Kasumi-1 (cell line): ENCODE measurements at regions not wholly inside any gene's neighbourhood (a gene's known extent, or its start where the extent isn't known, plus 50 kb on each side); places are given as distances from the start of the nearest gene placed in this dataset.

Source experiments
- DNase-seq, 2 experiments: peaks; one replicate each; lab custom pipeline; 2025; lab: John Stamatoyannopoulos, UW

- DNase-seq = no peak
Measured at GRCh38 chr3:71991681-71992080, 206.7 kb upstream of the PROK2 start.

DNA sequence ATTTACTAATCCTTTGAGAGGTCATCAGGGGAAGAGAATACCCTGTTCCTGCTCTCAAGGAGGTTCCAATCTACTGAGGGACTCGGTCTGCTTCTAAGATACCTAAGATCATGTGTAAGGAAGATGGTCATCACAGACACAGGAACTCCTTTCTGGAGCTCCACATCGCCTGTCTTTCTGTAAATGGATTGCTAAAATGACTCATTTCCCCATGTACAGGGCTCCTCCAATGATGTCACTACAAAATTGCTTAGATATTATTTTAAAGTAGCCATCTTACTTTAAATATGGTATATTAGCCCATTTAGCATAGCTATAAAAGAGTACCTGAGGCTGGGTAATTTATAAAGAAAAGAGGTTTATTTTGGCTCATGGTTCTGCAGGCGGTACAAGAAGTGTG is 206.1 kb upstream of the PROK2 start:
- no peak for DNase-seq

DNA sequence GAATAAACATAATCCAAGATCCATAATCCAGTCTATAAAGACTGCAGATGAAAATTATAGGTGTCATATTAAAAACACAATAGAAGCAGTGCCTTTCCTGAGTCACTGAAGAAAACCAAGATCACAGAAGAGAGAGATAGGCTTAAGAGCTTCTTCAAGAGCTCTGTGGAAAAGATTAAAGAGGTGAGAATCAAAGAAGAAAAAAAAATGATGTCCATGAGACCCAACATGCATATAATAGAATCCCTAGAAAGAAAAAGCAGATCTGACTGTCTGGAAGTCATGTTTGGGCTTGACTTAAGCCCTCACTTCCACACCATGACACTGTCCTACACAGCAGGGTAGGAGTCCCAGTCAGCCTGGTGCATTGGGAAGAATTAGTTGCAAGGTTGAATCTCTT is 205.6 kb upstream of the PROK2 start:
- DNase-seq = no peak

GRCh38 chr3:71989165-71989564 is 204.2 kb upstream of the PROK2 start:
- no peak for DNase-seq

DNA sequence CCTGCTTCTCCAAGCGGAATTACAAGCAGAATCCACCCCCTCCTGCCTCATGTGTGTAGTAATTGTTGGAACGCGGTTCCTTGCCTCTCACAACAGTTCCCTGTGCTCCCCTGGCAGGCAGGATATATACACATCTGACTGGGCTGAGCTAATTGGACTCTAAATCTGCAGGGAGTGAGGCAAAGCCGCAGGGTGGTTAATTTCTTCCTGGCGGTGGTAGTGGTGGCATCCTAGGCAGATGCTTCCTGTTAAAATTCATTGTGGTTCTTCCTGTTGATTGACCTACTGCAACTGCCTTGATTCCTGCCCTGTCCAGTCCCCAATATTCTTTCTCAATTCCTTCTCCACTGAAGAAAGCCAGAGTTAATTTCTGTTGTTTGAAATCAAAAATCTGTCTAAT is 202.9 kb upstream of the PROK2 start:
- peak; percentile 82 to 89 for DNase-seq

- peak; percentile 8 to 14 for DNase-seq
Measured at GRCh38 chr3:71987089-71987735, 202.3 kb upstream of the PROK2 start.

- DNase-seq = no peak
Measured at GRCh38 chr3:71986606-71987005, 201.7 kb upstream of the PROK2 start.

DNA sequence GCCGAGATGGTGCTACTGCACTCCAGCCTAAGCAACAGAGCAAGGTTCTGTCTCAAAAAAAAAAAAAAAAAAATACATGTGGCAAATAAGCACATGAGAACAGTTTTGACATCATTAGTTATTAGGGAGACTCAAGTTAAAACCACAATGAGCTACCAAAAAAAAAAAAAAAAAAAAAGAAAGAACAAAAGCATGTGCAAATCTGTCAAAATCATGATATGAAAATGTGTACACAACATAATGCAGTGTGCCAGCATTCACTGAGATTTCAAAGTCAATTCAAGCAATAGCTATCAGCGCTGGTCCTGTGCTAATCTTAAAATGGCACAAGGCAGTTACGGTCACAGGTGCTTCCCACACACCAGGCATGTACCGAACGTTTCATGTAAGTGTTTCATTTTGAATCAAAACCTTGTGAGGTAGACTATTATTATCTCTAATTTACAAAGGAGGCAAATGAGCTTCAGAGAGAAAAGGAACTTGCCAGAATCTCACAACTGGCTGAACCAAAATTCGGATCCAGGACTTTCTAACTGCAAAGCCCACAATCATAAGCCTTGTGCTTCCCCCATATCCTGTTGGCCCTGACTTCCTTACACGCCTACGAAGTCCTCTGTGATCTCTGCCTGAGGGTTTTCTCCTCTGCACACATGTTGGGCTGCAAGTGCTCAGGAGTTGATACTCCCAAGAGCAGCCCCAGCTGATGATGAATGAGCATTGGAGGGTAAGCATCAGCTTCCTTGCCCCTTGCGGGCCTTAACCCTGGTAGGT is 200.1 kb upstream of the PROK2 start:
- peak; percentile 64 to 65 for DNase-seq

DNA sequence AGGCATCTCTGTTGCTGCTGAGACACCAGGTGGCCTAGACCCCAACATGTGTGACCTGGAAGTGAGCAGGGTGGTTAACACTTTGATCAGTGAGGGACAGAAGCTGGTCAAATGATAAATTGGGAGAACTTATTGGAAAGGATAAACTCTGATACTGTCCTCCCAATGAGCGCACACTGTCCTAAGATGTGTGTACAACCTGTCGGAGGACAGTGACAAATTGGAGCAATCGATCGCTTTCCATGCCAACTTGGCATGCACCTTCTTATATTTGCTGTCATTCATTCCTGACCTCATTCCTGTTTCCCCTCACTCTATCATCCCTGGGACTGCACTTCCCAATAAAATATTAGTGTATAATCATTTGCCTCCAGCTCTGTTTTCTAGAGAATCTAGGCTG is 198.7 kb upstream of the PROK2 start:
- no peak for DNase-seq

DNA sequence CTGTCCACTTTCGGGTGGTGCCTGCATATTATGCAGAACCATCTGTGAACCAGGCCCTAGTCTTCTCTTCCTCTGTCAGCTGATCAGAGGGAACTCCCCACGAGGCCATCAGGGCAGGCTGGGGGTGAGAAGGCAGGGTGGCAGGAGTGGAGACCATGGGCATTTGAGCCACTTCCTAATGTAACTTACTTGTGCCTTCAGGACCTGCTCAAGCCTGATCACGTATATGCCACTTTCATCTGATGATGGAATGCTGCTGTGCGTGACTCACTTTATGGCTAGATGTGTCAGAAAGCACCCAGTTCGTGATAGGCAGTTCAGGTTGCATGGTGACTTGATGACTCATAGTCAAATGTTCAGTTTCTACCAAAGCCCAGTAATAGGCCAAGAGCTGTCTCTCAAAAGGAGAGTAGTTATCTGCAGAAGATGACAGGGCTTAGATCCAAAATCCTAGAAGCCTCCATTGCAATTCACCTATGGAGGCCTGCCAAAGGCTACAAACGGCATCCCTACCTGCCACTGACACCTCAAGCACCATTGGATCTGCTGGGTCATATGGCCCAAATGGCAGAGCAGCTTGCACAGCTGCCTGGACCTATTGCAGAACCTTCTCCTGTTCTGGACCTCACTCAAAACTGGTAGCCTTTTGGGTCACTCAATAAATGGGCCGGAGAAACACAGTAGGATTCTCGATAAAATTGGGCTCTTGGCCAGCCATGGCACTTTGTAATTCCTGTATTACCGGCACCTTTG is 197.7 kb upstream of the PROK2 start:
- DNase-seq = peak in 1 of 2 experiments; percentile 14

DNA sequence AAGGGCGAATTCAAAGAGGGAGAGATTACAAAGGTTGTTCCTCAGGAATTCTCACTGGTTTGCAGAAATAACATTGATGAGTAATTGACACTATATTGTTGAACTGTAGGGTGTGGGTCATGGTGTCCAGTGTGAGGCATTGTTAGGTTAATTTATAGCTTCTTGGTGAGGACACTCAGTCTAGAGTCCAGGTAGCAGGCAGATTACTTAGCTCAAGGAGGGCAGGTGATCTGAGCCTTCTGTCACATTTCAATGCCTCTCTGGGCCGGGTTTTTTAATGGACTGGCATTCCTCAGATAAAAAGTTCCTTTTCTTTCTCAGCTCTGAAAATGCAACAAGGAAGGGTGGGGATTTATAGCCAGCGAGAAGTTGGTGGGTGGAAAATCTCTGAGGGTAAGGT is 194.2 kb upstream of the PROK2 start:
- no peak for DNase-seq

DNA sequence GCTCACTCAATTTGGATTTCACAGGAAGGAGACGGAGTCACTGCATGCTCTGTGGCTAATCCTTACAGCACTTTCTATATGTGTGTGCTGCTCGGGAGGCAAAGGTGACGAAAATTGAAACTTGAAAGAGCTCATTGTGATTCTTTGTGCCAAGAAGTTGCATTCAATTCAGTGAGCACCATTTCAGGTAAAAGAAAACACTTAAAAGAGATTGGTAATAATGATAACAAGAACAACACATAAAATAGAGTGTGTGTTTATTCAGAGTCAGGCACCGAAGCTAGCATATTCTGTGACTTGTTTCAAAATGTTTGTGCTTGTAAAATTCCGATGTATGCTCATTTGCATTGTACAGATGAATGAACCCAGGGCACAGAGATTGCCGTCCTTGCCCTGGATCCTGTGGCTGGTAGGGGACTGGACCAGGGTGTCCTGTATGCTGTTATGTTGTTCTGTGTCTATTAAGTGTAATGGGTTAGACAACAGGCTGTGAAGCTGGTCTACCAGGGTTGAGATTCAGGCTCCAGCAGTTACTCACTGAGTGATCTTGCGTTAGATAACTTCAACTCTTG is 193.3 kb upstream of the PROK2 start:
- DNase-seq = no peak

DNA sequence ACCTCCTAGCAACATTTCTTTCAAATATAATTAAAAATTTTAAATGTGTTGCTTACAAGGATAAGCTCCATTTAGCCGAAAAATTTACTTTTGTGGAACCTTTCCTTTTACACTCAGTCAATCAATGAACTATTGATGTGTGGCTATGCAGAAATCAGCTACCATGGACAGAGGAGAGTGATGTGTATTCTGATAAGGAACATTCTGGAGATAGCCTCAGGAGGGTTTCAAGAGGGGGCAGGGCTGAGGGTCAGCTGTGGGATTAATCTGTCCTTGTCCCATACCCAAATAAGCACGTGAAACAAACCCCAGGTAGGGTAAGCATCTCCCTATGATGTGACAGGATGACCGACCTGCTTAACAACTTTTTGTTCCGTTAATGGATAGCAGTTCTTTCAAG is 192.6 kb upstream of the PROK2 start:
- DNase-seq = no peak

DNA sequence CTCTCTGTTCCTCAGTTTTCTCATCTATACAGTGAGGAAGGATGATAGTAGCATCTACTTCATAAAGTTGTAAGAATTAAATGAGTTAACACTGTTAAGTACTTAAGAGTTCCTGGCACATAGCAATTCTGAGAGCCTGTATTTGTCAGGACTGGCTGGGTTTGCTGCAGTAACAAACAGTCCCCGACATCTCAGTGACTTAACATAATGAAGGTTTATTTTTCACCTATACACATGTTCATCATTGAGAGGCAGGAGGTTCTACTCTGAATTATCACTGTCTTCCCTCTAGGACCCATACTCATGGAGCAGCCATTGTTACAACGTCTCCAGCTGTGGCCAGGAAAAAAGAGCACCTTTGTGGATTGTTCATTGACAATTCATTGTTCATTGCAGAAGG is 190.6 kb upstream of the PROK2 start:
- DNase-seq = no peak

GRCh38 chr3:71974786-71975185 is 189.8 kb upstream of the PROK2 start:
- no peak for DNase-seq

DNA sequence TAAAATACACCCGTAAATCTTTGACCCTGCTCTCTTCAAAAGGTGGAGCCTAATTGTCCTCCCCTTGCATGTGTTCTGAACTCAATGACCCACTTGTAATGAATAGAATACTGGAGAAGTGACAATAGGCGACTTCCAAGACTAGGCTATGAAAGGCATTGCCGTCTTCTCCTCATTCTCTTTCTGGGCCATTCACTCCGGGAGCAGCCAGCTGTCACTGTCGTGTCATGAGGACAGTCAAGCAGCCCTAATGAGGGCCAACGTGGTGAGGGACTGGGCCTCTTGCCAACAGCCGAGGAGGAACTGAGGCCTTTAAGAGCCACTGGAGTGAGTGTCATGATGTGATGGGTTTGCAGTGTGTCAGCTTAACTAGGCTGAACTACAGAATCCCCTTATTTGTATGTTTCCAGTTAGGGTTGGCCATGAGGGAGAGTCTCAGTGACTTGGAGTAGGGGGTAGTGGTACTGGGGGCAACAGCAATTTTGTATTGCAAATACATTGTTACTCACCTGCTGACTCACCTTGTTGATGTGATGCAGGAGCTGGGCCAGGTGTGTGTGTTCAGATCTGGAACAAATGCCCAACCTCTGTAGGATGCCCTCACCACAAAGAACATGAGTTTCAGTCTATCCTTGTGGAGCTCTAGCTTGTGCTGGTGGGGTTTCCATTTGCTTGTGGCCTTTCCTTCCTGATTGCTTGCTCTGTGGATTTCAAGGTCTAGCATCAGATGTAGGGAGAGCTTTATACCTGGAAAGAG is 188.5 kb upstream of the PROK2 start:
- peak; percentile 19 to 44 for DNase-seq

DNA sequence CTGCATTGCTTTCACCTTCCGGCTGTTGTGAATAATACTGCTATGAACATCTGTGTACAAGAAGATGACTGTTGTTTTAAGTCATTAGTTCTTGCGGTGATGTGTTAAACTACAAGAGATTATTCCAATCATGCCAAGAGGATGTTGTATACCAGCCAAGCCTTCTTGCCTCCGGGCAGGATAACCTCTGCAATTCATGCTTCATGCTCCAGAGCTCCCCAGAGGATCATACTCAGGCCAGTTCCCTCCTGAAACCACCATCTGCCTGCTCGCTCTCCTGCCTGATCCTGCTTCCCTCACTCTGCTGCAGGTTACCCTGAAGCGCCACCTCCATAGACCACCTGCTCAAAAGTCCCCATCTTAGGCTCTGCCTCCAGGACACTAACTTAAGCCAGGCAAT is 187.1 kb upstream of the PROK2 start:
- DNase-seq = no peak

GRCh38 chr3:71968544-71968943 is 183.6 kb upstream of the PROK2 start:
- DNase-seq = no peak

DNA sequence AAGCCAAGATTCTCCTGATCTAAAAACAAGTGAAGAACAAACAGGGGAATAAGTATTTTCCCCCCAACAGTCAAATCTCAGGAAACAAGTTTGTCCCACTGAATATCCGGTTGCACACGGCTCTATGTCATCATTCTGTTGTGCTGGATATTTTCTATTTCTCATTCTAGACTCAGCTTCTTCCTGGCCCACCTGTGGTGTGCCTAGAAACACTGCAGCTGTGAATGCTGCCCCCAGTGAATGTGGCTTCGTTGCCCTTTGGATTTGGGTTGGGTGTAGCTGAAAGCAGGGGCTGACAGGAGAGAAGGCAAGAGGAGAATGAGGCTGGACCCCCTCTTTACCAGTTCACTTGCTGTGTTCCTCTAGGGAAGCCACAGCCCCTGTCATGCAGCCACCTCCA is 181.2 kb upstream of the PROK2 start:
- no peak for DNase-seq

- no peak for DNase-seq
Measured at GRCh38 chr3:71964170-71964569, 179.2 kb upstream of the PROK2 start.

GRCh38 chr3:71962561-71963240 is 177.8 kb upstream of the PROK2 start:
- DNase-seq = no peak
